Stimulated activated CD8-positive, alpha-beta memory T cell treated with anti-CD3 and anti-CD28 coated beads, Interleukin-2, amount 100 ng/mL, for 48 hours (primary cell): ENCODE measurements at regions not wholly inside any gene's neighbourhood (a gene's known extent, or its start where the extent isn't known, plus 50 kb on each side); places are given as distances from the start of the nearest gene placed in this dataset.

Source experiments
- DNase-seq, 2 donors: peaks; one replicate each; pipeline ENCODE4 v3.0.0-alpha.2; 2020; ENCODE audit warnings: low read depth in 2 of 2

- DNase-seq = no peak
Measured at GRCh38 chr4:74692972-74693371, 101.4 kb downstream of the BTC start.
